H9 (cell line): ENCODE measurements at regions not wholly inside any gene's neighbourhood (a gene's known extent, or its start where the extent isn't known, plus 50 kb on each side); places are given as distances from the start of the nearest gene placed in this dataset.

Experiments used
- DNase-seq: peaks from one replicate; pipeline ENCODE4 v3.0.0-alpha.2; 2017
- H2AFZ ChIP-seq: one replicate; pipeline ENCODE4 v1.6.1; 2013; ENCODE audit warnings: mild to moderate bottlenecking, low read length, control low read depth, moderate library complexity
- H2AK5ac ChIP-seq: 2 replicates; pipeline ENCODE4 v1.6.1; 2013; ENCODE audit warnings: low read length, control low read depth, mixed read lengths; ENCODE audit not compliant: insufficient read length
- H2BK120ac ChIP-seq: one replicate; pipeline ENCODE4 v1.6.1; 2013; ENCODE audit warnings: low read depth, mild to moderate bottlenecking, low read length, control low read depth, inconsistent platforms; ENCODE audit not compliant: poor library complexity, severe bottlenecking
- H2BK12ac ChIP-seq: 2 replicates; pipeline ENCODE4 v1.6.1; 2013; ENCODE audit warnings: low read length, control low read depth, mixed read lengths, low read depth; ENCODE audit not compliant: insufficient read length
- H2BK15ac ChIP-seq: 2 replicates; pipeline ENCODE4 v1.6.1; 2013; ENCODE audit warnings: low read depth, low read length, control low read depth
- H2BK20ac ChIP-seq: one replicate; pipeline ENCODE4 v1.6.1; 2013; ENCODE audit warnings: low read depth, mild to moderate bottlenecking, low read length, control low read depth, inconsistent platforms; ENCODE audit not compliant: poor library complexity, severe bottlenecking
- H2BK5ac ChIP-seq: 2 replicates; pipeline ENCODE4 v1.6.1; 2013; ENCODE audit warnings: low read length, control low read depth, mixed read lengths; ENCODE audit not compliant: insufficient read length
- H3K14ac ChIP-seq: 2 replicates; pipeline ENCODE4 v1.6.1; 2013; ENCODE audit warnings: low read length, control low read depth; ENCODE audit not compliant: insufficient read depth
- H3K18ac ChIP-seq: 2 replicates; pipeline ENCODE4 v1.6.1; 2013; ENCODE audit warnings: low read depth, mild to moderate bottlenecking, mixed read lengths, low read length, control low read depth; ENCODE audit not compliant: insufficient read length
- H3K23ac ChIP-seq: 2 replicates; pipeline ENCODE4 v1.6.1; 2013; ENCODE audit warnings: low read length, control low read depth, mixed read lengths, low read depth; ENCODE audit not compliant: insufficient read length
- H3K23me2 ChIP-seq: 2 replicates; pipeline ENCODE4 v1.6.1; 2013; ENCODE audit warnings: low read depth, mild to moderate bottlenecking, mixed read lengths, low read length, control low read depth; ENCODE audit not compliant: insufficient read length, poor library complexity, severe bottlenecking
- H3K27ac ChIP-seq: 2 replicates; pipeline ENCODE4 v1.5.1; 2013; ENCODE audit warnings: low read length, control low read depth, mixed read lengths, low read depth; ENCODE audit not compliant: insufficient read length
- H3K27me3 ChIP-seq: 2 replicates; pipeline ENCODE4 v1.6.1; 2013; ENCODE audit warnings: low read length, control low read depth, inconsistent platforms; ENCODE audit not compliant: insufficient read depth
- H3K4ac ChIP-seq: 2 replicates; pipeline ENCODE4 v1.6.1; 2013; ENCODE audit warnings: low read depth, mild to moderate bottlenecking, control low read depth, inconsistent platforms, low read length, moderate library complexity
- H3K4me1 ChIP-seq: 2 replicates; pipeline ENCODE4 v1.6.1; 2013; ENCODE audit warnings: low read length, control low read depth, inconsistent platforms; ENCODE audit not compliant: insufficient read depth
- H3K4me2 ChIP-seq: 2 replicates; pipeline ENCODE4 v1.6.1; 2013; ENCODE audit warnings: low read length, control low read depth, mixed read lengths; ENCODE audit not compliant: insufficient read length, insufficient read depth
- H3K56ac ChIP-seq: 2 replicates; pipeline ENCODE4 v1.6.1; 2013; ENCODE audit warnings: low read depth, mild to moderate bottlenecking, mixed read lengths, low read length, control low read depth; ENCODE audit not compliant: insufficient read length
- H3K79me1 ChIP-seq: 2 replicates; pipeline ENCODE4 v1.6.1; 2013; ENCODE audit warnings: low read depth, mild to moderate bottlenecking, moderate library complexity, low read length, control low read depth, inconsistent platforms; ENCODE audit not compliant: insufficient read depth, poor library complexity, severe bottlenecking
- H3K79me2 ChIP-seq: 2 replicates; pipeline ENCODE4 v1.6.1; 2013; ENCODE audit warnings: low read length, control low read depth, inconsistent platforms; ENCODE audit not compliant: insufficient read depth
- H3K9ac ChIP-seq: 2 replicates; pipeline ENCODE4 v1.6.1; 2013; ENCODE audit warnings: low read length, control low read depth, mixed read lengths; ENCODE audit not compliant: insufficient read length; ENCODE audit errors: extremely low read depth
- H3K9me3 ChIP-seq: one replicate; pipeline ENCODE4 v1.6.1; 2013; ENCODE audit warnings: low read depth, low read length, inconsistent platforms; ENCODE audit not compliant: control insufficient read depth
- H3T11ph ChIP-seq: one replicate; pipeline ENCODE4 v1.6.1; 2013; ENCODE audit warnings: mild to moderate bottlenecking, low read length, control low read depth, inconsistent platforms
- H4K20me1 ChIP-seq: one replicate; pipeline ENCODE4 v1.6.1; 2013; ENCODE audit not compliant: control insufficient read depth, insufficient read length, insufficient read depth
- H4K5ac ChIP-seq: 2 replicates; pipeline ENCODE4 v1.6.1; 2013; ENCODE audit warnings: low read depth, mild to moderate bottlenecking, mixed read lengths, low read length, control low read depth; ENCODE audit not compliant: insufficient read length
- H4K8ac ChIP-seq: replicated peaks from 2 replicates; pipeline ENCODE4 v1.6.1; 2013; ENCODE audit warnings: low read length, control low read depth, mixed read lengths, low read depth; ENCODE audit not compliant: insufficient read length
- H4K91ac ChIP-seq: 2 replicates; pipeline ENCODE4 v1.6.1; 2013; ENCODE audit warnings: low read depth, mild to moderate bottlenecking, moderate library complexity, mixed read lengths, low read length, control low read depth; ENCODE audit not compliant: insufficient read length
- H3K27ac Mint-ChIP-seq, 3 experiments: 2 replicates in 2 of 3; 3 replicates in 1 of 3; pipeline ENCODE4 v1.8.0; 2020 to 2021; ENCODE audit warnings: mixed read lengths in 3 of 3, mild to moderate bottlenecking in 1 of 3, moderate library complexity in 1 of 3
- H3K27me3 Mint-ChIP-seq: 2 replicates; pipeline ENCODE4 v1.8.0; 2021; ENCODE audit warnings: low read depth, mild to moderate bottlenecking, moderate library complexity, mixed read lengths
- H3K36me3 Mint-ChIP-seq, 3 experiments: 2 replicates in 2 of 3; 3 replicates in 1 of 3; pipeline ENCODE4 v1.8.0; 2020 to 2021; ENCODE audit warnings: low read depth in 3 of 3, mixed read lengths in 3 of 3; ENCODE audit not compliant: insufficient read depth in 1 of 3
- H3K4me1 Mint-ChIP-seq, 2 experiments: 2 replicates each; pipeline ENCODE4 v1.8.0; 2020; ENCODE audit warnings: mixed read lengths in 2 of 2
- H3K4me3 Mint-ChIP-seq, 2 experiments: 2 replicates in 1 of 2; 3 replicates in 1 of 2; pipeline ENCODE4 v1.8.0; 2020 to 2021; ENCODE audit warnings: mild to moderate bottlenecking in 2 of 2, mixed read lengths in 2 of 2, moderate library complexity in 1 of 2
- H3K9me3 Mint-ChIP-seq, 2 experiments: 2 replicates in 1 of 2; 3 replicates in 1 of 2; pipeline ENCODE4 v1.8.0; 2020; ENCODE audit warnings: mild to moderate bottlenecking in 2 of 2, mixed read lengths in 2 of 2, moderate library complexity in 1 of 2
- WGBS: extraction: QIAGEN DNeasy Blood & Tissue Kit; methylation state at CpG from one replicate; pipeline ENCODE4 v1.1.7; 2013; ENCODE audit warnings: missing lambda C conversion rate, low lambda C conversion rate, mixed read lengths; ENCODE audit not compliant: insufficient read length; ENCODE audit errors: extremely low coverage; 5-methylcytosine and 5-hydroxymethylcytosine counted together
- TF ChIP-seq, protein P1 (sequence below): fragments of 200-600 bp; sonication (generic); conservative IDR thresholded peaks from 3 replicates; pipeline ENCODE4 v1.8.0; 2021; ENCODE audit warnings: antibody characterized with exemption, mild to moderate bottlenecking

DNA sequence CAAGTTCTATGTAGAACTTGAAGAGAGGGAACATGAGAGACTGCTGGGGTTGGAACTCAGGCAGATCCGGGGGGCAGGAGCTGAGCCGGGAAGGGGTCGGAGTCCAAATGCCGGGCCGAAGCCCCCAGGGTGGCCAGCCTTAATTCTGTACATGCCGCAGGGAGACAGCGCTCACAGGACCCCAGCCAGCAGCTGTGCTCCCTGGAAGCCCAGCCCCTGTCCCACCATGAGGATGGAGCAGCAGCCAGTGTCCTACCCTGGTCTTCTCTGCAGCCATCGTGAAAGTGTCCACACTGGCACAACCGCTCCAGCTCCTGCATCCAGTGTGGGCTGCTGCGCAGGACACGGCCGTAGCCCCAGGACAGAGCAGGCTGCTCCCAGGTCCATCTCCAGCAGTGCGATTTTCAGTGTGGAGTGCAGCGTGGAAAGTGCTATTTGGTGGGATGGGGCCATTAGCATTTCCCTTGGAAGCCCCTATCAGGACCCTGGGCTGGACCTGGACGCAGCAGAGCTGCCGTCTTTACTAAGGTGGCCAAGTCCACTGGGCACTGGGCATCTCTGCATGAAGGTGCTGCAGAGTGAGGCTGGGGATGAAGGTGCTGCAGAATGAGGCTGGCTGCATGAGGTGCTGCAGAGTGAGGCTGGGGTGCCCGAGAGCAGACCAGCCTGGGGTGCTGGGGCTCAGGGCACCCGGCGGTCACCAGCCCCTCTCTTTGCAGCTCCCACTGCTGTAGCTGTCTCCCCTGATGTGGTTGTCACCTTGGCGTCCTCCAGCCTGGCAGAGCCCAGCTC lies 737.4 kb downstream of the BRD1 start:
- no peaks in the 10 kb centered on the region for H3K36me3 Mint-ChIP-seq
- peaks cover 5% of the 10 kb centered on the region for H3K27me3 Mint-ChIP-seq
- no peaks in the 10 kb centered on the region for H3K23me2 ChIP-seq
- no peak overlapping the region for H3K4me3 Mint-ChIP-seq
- no peak overlapping the region for H3K9ac ChIP-seq
- peaks cover 4 to 8% of the 10 kb centered on the region in 2 experiments; a peak in 1 of 4 replicates for H3K4me1 Mint-ChIP-seq
- H3K9me3 ChIP-seq = no peaks in the 10 kb centered on the region
- H3K18ac ChIP-seq = no peak overlapping the region
- H4K20me1 ChIP-seq = no peaks in the 10 kb centered on the region
- no peak overlapping the region for H4K8ac ChIP-seq
- H2BK15ac ChIP-seq = no peak overlapping the region
- no peaks in the 10 kb centered on the region for H3K27me3 ChIP-seq
- no peak overlapping the region for H4K91ac ChIP-seq
- no peak overlapping the region; a peak in 1 of 7 replicates for H3K27ac Mint-ChIP-seq
- H2AFZ ChIP-seq = no peak overlapping the region
- DNase-seq = no peak
- H3K79me2 ChIP-seq = no peaks in the 10 kb centered on the region
- H3K14ac ChIP-seq = 0 out of 2 replicates have a peak overlapping the region, but pooled peaks have one; percentile 8
- no peaks in the 10 kb centered on the region for H3K79me1 ChIP-seq
- H3K27ac ChIP-seq = no peak overlapping the region
- H3T11ph ChIP-seq = no peak overlapping the region
- no CpG with 5 or more reads among the region's 20 CpGs for WGBS
- no peaks in the 10 kb centered on the region for H3K4me1 ChIP-seq
- H3K4ac ChIP-seq = no peak overlapping the region
- no peaks in the 10 kb centered on the region for H3K9me3 Mint-ChIP-seq
- TF ChIP-seq, protein P1, sequence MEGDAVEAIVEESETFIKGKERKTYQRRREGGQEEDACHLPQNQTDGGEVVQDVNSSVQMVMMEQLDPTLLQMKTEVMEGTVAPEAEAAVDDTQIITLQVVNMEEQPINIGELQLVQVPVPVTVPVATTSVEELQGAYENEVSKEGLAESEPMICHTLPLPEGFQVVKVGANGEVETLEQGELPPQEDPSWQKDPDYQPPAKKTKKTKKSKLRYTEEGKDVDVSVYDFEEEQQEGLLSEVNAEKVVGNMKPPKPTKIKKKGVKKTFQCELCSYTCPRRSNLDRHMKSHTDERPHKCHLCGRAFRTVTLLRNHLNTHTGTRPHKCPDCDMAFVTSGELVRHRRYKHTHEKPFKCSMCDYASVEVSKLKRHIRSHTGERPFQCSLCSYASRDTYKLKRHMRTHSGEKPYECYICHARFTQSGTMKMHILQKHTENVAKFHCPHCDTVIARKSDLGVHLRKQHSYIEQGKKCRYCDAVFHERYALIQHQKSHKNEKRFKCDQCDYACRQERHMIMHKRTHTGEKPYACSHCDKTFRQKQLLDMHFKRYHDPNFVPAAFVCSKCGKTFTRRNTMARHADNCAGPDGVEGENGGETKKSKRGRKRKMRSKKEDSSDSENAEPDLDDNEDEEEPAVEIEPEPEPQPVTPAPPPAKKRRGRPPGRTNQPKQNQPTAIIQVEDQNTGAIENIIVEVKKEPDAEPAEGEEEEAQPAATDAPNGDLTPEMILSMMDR = no peak
- H2AK5ac ChIP-seq = no peak overlapping the region
- H2BK120ac ChIP-seq = no peak overlapping the region
- no peak overlapping the region for H4K5ac ChIP-seq
- no peak overlapping the region for H2BK12ac ChIP-seq
- no peak overlapping the region for H3K4me2 ChIP-seq
- H3K23ac ChIP-seq = no peak overlapping the region
- H3K56ac ChIP-seq = no peak overlapping the region
- no peak overlapping the region for H2BK5ac ChIP-seq
- H2BK20ac ChIP-seq = no peak overlapping the region
